HS-5 (cell line): ENCODE measurements at regions not wholly inside any gene's neighbourhood (a gene's known extent, or its start where the extent isn't known, plus 50 kb on each side); places are given as distances from the start of the nearest gene placed in this dataset.
A peak's percentile ranks its signal among the peaks of the same experiment; 100 is the strongest.

Experiments used
- DNase-seq: peaks from one replicate; pipeline ENCODE4 v3.0.0-alpha.2; 2012; ENCODE audit warnings: low read depth

- DNase-seq, result no peak
Measured at GRCh38 chr15:46552316-46552715, 917.5 kb downstream of the SQOR start.

- DNase-seq, result no peak
Measured at GRCh38 chr15:46555547-46555946, 920.7 kb downstream of the SQOR start.

GRCh38 chr15:46556010-46556409 lies 921.2 kb downstream of the SQOR start:
- DNase-seq, result no peak

- no peak for DNase-seq
Measured at GRCh38 chr15:46556559-46557379, 921.9 kb downstream of the SQOR start.

GRCh38 chr15:46567968-46568367 lies 933.1 kb downstream of the SQOR start:
- no peak for DNase-seq

- DNase-seq, result no peak
Measured at GRCh38 chr15:46569781-46570180, 935.0 kb downstream of the SQOR start.

GRCh38 chr15:46576646-46577395 lies 942.0 kb downstream of the SQOR start:
- no peak for DNase-seq

- DNase-seq, result no peak
Measured at GRCh38 chr15:46577767-46578166, 942.9 kb downstream of the SQOR start.

GRCh38 chr15:46580487-46580886 lies 945.7 kb downstream of the SQOR start:
- DNase-seq, result no peak

GRCh38 chr15:46580924-46581323 lies 946.1 kb downstream of the SQOR start:
- no peak for DNase-seq

- no peak for DNase-seq
Measured at GRCh38 chr15:46589088-46589487, 954.3 kb downstream of the SQOR start.

- DNase-seq, result no peak
Measured at GRCh38 chr15:46591462-46591861, 956.6 kb downstream of the SQOR start.

GRCh38 chr15:46595016-46595415 lies 960.2 kb downstream of the SQOR start:
- no peak for DNase-seq

- no peak for DNase-seq
Measured at GRCh38 chr15:46607077-46607476, 972.2 kb downstream of the SQOR start.

GRCh38 chr15:46616033-46616432 lies 981.2 kb downstream of the SQOR start:
- no peak for DNase-seq

GRCh38 chr15:46617507-46617906 lies 982.7 kb downstream of the SQOR start:
- no peak for DNase-seq

GRCh38 chr15:46618984-46619383 lies 984.2 kb downstream of the SQOR start:
- no peak for DNase-seq

- DNase-seq, result no peak
Measured at GRCh38 chr15:46620392-46621013, 985.7 kb downstream of the SQOR start.

GRCh38 chr15:46622851-46623250 lies 988.0 kb downstream of the SQOR start:
- no peak for DNase-seq

- DNase-seq, result peak; percentile 3
Measured at GRCh38 chr15:46636206-46636605, 1001.4 kb downstream of the SQOR start.

GRCh38 chr15:46644501-46645481 lies 1010.0 kb downstream of the SQOR start:
- DNase-seq, result no peak

- no peak for DNase-seq
Measured at GRCh38 chr15:46646490-46646889, 1011.7 kb downstream of the SQOR start.
